CMK (cell line): ENCODE measurements at regions not wholly inside any gene's neighbourhood (a gene's known extent, or its start where the extent isn't known, plus 50 kb on each side); places are given as distances from the start of the nearest gene placed in this dataset.
"Not testable (repeated sequence)": the region's sequence is repeated elsewhere in the genome, so short reads cannot be mapped to it uniquely, and the experiment has no call there.

Source experiments
- DNase-seq: peaks from one replicate; pipeline ENCODE4 v3.0.0-alpha.2; 2010; ENCODE audit warnings: low read depth

GRCh38 chr9:30301271-30301963 is 2083.0 kb upstream of the ACO1 start:
- DNase-seq: peak; percentile 71

- no peak for DNase-seq
Observed at GRCh38 chr9:30310711-30311110, 2073.7 kb upstream of the ACO1 start.

DNA sequence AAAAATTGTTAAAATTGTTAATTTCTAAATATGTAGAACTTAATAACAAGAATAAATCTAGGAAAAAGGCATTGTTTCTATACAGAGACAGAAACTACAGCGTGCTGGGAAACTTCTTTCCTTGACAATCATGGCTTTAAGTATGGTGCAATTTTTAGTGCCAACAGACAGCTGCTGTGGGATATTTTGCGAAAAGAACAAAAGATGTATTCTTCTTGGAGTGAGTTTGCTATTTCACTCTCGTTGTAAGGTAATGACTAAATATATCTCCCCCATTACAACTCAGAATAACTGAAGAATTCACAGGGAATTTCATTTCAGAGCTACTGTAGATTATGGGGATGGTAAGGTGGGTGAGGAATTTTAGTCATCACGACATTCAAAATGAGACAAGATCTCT is 2055.0 kb upstream of the ACO1 start:
- DNase-seq: no peak

GRCh38 chr9:30348904-30349303 is 2035.5 kb upstream of the ACO1 start:
- DNase-seq: no peak

- DNase-seq: no peak
Observed at GRCh38 chr9:30349526-30350513, 2034.6 kb upstream of the ACO1 start.

DNA sequence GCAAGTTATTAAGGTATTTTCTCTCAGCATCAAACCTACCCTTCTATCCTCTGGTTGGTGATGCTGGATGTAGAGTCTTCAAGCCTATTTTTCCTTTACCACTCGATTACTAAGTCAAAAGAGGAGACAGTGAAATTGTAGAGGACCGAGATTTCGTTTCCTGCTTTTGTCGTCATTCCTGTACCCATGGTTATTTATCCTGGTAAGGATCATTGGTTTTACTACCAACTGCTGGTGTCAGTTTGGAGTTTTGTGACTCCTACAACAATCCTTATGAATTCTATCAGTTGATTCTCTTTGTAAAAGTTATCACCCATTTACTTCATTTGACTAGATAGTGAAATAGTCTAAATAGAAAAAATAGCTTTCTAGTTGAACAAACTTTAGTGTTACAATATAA is 2028.2 kb upstream of the ACO1 start:
- no peak for DNase-seq

DNA sequence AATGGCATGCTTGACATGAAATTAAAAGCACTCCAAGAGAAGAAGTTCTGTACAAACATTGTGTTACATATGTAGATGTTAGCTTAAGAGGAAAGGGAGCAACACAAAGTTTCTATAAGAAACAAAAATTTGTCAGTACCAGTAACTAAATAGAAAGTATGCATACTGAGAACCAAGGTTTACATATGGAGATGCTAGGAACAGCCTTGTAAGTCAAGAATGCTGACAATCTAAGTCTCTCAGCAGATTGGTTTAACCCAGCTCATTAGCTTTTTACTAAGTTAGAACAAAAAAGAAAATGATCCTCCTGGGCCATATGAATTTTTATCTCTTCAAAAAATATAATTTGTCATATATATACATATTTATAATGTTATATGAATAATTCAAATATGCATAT is 2022.1 kb upstream of the ACO1 start:
- DNase-seq: no peak

DNA sequence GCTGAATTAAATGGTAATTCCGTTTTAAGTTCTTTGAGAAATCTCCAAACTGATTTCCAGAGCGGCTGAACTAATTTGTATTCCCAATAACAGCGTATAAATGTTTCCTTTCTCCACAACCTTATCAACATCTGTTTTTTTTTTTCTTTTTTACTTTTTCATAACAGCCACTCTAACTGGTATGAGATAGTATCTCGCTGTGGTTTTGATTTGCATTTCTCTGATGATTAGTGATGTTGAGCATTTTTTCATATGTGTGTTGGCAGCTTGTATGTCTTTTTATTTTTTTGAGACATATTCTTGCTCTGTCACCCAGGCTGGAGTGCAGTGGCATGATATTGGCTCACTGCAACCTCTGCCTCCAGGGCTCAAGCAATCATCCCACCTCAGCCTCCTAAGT is 2018.3 kb upstream of the ACO1 start:
- not testable (repeated sequence) for DNase-seq

DNA sequence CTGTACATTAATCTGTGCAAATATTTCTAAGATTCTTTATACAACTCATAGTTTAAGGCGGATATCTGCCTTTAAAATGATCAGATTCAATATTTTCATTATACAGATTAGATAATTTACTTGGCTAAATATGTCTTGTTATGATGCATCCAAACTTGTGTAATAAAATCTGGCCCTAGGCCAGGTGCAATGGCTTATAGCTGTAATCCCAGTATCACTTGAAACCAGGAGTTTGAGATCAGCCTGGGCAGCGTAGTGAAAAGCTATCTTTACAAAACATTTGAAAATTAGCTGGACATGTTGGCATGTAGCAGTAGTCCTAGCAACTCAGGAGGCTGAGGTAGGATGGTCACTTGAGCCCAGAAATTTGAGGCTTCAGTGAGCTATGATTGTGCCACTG is 2002.2 kb upstream of the ACO1 start:
- no peak for DNase-seq

DNA sequence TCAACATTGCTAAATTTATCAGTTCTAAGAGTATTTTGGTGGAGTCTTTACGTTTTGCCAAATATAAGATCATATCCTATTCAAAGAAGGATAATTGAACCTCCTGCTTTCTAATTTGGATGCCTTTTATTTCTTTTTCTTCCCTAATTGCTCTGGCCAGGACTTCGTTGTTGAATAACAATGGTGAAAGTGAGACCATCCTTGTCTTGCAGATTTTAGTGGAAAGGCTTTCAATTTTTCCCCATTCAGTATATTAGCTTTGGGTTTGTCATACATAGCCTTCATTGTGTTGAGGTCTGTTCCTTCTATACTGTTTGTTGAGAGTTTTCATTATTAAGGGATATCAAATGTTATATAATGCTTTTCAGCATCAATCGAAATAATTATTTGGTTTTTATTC is 1974.2 kb upstream of the ACO1 start:
- no peak for DNase-seq

DNA sequence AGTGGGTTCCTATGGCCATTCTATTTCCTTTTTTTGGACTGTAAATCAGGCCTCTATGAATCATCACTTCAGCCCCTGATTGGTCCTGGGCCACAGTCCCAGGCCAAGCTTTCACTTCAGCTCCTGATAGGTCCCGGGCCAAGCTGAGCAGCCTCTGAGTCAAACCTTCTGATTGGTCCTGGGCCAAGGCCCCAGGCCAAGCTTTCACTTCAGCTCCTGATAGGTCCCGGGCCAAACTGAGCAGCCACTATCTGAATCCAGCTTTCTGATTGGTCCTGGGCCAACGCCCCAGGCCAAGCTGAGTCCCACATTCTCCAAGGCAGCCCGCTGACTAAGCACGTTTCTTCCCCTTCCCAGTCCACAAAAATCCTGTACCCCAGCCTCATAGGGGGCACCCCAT is 1972.9 kb upstream of the ACO1 start:
- no peak for DNase-seq

GRCh38 chr9:30459156-30459555 is 1925.3 kb upstream of the ACO1 start:
- no peak for DNase-seq

DNA sequence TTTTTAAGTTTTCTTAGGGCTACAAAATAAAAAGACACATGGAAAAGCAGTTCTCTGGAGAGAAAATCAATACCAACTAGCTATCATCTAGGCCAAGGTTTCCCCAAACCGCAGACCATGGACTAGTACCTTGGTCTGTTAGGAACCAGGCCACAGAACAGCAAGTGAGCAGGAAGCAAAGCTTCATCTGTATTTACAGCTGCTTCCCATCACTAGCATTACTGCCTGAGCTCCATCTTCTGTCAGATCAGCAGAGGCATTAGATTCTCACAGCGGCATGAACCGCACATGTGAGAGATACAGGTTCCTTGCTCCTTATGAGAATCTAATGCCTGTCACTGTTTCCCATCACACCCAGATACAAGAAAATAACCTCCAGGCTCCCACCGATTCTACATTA is 1907.6 kb upstream of the ACO1 start:
- peak; percentile 74 for DNase-seq

GRCh38 chr9:30478684-30479083 is 1905.8 kb upstream of the ACO1 start:
- no peak for DNase-seq

GRCh38 chr9:30482499-30482898 is 1901.9 kb upstream of the ACO1 start:
- no peak for DNase-seq

DNA sequence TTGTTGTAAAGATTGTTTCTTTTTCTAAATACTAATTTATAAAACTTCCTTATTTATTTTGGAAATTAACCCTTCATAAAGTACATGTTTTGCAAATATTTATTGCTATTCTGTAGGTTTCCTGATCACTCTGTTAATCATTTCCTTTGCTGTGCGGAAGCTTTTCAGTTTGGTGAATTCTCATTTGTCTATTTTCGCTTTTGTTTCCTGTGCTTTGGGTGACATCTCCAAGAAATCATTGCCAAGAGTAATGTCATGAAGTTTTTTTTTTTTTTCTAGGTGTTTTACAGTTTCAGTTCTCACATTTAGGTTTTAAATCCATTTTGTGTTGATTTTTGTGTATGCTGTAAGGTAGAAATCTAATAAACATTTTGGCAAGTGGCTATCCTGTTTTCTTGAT is 1899.8 kb upstream of the ACO1 start:
- DNase-seq: no peak

- no peak for DNase-seq
Observed at GRCh38 chr9:30504502-30504905, 1879.9 kb upstream of the ACO1 start.

DNA sequence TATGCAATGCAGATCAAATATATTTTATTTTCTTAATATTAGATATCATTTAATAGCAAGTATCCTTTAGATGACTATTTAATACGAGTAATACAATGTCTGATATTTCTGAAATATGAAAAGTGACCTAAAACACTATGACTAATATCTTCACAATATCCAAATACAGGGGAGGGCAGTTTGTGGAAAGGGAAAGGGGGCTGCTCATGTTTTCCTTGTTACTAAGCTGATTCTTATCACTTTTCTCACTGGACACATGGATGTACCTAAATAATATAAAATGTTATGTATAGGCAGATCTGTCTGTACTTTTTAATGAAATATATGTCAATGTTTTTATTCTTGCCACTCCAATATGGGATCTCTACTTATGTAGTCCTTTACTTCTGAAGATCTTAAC is 1879.1 kb upstream of the ACO1 start:
- DNase-seq: no peak

DNA sequence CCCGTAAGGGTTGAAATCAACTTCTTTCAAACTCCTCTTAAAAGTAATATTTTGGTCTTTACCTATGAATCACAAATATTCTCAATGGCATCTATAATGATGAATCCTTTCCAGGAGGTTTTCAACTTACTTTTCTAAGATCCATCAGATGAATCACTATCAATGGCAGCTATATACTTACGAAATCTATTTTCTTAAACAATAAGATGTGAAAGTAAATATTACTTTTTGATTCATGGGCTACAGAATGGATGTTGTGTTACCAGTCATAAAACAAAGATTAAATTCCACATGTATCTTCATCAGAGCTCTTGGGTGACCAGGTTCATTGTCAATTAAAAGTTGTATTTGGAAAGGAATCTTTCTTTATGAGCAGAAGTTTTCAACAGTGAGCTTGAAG is 1877.7 kb upstream of the ACO1 start:
- DNase-seq: no peak

- DNase-seq: no peak
Observed at GRCh38 chr9:30507166-30507565, 1877.3 kb upstream of the ACO1 start.

GRCh38 chr9:30511666-30512065 is 1872.8 kb upstream of the ACO1 start:
- no peak for DNase-seq

GRCh38 chr9:30519166-30519565 is 1865.3 kb upstream of the ACO1 start:
- no peak for DNase-seq

DNA sequence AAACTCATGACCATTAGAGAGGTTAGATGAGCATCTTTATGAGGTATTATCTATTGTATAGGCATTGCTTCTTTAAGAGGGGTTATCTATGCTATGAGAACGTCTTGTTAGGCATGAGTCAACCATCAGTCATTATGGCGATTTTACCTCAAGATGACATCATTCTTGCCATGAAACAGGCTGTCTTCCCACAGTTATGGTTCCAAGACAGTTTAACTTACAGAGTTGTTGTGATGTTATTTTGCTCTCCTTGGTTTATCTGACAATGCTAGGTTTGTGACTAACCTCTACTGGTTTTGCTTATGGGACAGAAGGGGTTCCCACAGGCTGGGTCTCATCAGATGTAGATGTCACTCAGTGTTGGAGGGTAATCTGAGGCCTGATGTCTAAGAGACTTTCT is 1864.7 kb upstream of the ACO1 start:
- DNase-seq: no peak
